GM21529 (cell line): ENCODE measurements at regions not wholly inside any gene's neighbourhood (a gene's known extent, or its start where the extent isn't known, plus 50 kb on each side); places are given as distances from the start of the nearest gene placed in this dataset.
"Not testable (repeated sequence)": the region's sequence is repeated elsewhere in the genome, so short reads cannot be mapped to it uniquely, and the experiment has no call there.

Source experiments
- ATAC-seq: cut with Tn5 transposase; IDR thresholded peaks from one replicate; pipeline ENCODE4 v1.9.1; 2021; ENCODE audit not compliant: unreplicated experiment

GRCh38 chr3:127443581-127444375 is 146.8 kb downstream of the TPRA1 start:
- ATAC-seq: no peak

DNA sequence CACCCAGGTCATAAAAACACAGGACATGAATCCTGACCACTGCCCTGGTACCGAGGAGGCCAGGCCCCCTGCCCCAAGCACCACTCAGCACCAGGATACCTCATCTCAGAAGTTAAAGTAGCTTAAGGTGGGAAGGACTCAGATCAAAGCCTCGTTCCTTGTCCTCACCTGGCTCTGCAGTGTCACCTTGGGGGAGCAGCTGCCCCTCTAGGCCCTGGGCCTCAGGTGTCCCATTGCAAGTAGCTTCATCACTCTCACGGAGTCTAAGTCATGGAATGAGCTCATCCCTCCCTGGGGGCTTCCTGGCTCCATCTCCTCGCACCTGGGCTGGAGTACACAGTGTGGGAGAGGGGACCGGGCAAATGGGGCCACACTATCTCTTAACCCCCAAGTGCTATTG is 148.0 kb downstream of the TPRA1 start:
- ATAC-seq: no peak

DNA sequence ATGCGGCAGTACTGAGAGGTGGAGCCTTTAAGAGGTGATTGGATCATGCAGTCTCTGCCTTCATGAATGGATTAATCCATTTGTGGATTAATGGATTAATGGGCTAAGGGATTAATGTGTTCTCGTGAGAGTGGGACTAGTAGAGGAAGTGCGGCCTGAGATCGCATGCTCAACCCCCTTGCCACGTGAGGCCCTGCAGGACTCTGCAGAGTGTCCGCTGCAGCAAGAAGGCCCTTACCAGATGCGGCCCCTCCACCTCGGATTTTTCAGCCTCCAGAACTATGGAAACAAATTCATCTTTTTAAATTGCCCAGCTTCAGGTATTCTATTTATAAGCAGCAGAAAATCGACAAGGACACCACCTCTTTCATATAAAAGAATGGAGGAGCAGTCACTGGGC is 148.8 kb downstream of the TPRA1 start:
- ATAC-seq: no peak

DNA sequence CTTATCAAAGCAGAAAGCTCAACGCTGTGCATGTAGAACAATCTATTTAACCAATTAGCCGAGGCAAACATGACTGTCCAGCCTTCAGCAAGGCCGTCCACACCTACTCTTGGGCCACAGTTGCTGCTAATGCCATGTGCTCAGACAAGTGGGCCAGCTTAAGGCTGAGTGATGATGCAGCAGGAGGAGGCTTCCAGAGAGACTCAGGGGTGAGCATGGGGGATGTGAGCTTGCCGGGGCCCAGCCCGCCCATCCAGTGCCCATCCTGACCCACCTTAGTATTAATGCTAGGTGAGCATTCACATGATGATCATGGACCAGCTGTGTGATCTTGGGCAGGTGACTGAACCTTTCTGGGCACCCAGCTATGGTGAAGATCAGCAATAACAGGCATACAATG is 150.1 kb downstream of the TPRA1 start:
- ATAC-seq: no peak

DNA sequence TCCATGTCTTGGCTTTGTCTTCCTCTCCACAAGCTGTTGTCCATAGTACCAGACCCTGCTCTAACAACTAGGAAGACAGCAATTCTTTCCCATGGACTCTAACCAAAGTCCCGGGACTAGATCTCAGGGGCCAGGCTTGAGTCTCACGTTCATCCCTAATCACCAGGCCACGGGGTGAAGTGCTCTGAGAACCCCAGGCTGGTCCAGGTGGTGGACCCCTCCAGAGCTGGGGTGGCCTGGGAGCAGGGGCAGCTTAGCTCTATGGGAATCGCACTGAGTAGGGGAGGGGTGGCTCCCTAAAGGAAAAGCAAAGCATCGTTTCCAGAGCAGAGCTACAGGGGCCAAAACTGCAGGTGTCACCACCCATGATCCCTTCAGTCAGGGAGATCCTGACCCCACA is 150.9 kb downstream of the TPRA1 start:
- ATAC-seq: no peak

DNA sequence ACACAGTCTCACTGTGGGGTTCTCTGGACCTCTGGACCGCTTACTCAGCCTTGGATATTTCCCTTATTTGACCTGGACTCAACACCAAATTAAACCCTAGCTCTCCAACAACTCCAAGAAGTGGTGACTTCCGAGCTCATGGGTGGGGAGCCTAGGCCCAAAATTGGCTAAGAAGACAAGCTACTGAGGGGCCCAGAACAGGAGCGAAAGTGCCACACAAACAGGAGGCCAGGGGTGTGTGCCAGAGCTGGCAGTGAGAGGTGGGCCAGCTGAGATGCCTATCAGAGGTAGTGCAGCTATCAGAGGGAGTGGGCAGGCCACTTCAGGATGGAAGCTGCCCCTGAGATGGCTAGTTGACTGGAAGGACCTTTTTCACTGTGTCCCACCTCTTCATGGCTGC is 151.1 kb upstream of the PRR20G start:
- no peak for ATAC-seq

DNA sequence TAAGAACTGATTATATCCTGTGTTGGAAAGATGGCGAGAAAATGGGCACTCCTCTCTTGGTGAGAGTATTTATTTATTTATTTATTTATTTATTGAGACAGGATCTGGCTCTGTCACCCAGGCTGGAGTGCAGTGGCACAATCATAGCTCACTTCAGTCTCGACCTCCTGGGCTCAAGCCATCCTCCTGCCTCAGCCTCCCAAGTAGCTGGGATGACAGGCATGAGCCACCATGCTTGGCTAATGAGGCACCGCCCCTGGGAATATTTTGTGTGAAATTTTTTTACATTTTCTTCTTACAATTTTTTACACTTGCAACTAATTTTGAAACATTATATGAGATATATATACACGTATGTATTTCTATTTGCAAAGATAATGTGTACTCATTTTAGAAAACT is 150.5 kb upstream of the PRR20G start:
- no peak for ATAC-seq

- not testable (repeated sequence) for ATAC-seq
Observed at GRCh38 chr3:127435299-127435698, 147.5 kb upstream of the PRR20G start.

DNA sequence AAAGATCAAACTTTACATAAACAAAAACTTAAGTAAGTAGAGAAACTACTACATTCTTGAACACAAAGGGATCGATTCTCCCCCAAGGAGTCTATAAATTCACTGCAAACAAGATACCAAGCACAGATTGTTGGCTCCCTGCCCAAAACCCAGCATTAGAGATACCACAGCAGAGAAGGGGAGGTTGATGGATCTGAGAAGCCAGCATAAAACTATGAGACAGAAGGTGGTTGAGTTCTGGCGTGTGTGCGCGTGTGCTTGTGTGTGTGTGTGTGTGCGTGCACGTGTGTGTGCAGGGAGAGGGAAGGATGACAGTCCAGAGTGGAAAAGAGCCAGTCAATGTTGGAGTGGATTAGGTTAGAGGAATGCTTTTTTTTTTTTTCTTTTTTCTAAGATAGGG is 143.2 kb upstream of the PRR20G start:
- no peak for ATAC-seq

GRCh38 chr3:127428344-127428997 is 140.6 kb upstream of the PRR20G start:
- ATAC-seq: no peak

- no peak for ATAC-seq
Observed at GRCh38 chr3:127427666-127428065, 139.8 kb upstream of the PRR20G start.

DNA sequence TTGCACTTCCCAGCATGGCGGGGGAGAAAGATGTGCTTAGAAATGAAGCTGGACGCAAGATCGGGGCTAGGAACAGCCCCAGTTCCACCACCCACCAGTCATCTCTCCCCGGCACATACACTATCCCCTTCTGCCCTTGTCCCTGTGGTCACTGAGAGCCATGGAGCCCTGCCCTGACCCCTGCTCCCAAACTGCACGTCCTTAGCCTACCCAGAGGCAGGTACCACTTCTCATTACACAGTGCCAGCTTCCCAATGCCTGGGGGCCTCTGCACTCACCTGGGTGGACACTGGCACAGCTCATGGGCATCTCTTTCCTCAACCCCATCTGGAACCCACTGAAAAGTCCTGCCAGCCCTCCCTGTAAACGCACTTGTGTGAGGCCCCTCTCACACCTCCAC is 139.3 kb upstream of the PRR20G start:
- no peak for ATAC-seq

DNA sequence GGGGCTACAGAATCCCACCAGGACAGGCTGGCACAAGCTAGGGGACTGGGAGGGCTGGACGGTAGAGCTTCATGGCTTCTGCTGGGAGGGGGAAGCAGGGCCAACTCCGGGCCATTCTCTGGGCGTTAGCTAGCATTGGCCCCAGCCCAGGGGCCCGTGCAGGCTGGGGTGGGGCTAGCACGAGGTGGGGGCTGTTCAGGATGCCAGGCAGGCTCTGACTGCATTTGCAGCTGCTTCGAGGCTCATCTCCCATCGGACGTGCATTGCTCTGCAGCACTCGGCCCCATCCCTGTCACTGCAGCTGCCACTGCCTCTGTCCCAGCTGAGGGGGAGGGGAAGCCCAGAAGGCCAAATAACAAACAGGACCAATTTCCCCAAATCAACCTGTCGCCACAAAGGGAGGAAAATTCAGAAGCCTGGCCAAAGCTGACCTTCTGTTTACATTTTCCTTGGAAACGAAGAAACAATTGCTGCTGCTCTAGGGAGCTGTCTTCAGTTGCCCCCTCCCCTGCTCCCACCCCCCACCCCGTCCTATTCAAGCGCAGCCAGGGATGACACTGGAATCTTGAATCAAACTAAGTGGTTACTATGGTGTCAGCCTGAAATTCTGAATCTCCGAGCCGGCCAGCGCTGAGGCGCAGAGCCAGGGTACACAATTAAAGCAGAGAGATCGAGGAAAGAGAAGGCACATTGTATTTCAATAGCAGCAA is 138.8 kb upstream of the PRR20G start:
- no peak for ATAC-seq

- ATAC-seq: no peak
Observed at GRCh38 chr3:127425505-127426443, 137.9 kb upstream of the PRR20G start.

GRCh38 chr3:127424766-127425504 is 137.1 kb upstream of the PRR20G start:
- ATAC-seq: no peak

DNA sequence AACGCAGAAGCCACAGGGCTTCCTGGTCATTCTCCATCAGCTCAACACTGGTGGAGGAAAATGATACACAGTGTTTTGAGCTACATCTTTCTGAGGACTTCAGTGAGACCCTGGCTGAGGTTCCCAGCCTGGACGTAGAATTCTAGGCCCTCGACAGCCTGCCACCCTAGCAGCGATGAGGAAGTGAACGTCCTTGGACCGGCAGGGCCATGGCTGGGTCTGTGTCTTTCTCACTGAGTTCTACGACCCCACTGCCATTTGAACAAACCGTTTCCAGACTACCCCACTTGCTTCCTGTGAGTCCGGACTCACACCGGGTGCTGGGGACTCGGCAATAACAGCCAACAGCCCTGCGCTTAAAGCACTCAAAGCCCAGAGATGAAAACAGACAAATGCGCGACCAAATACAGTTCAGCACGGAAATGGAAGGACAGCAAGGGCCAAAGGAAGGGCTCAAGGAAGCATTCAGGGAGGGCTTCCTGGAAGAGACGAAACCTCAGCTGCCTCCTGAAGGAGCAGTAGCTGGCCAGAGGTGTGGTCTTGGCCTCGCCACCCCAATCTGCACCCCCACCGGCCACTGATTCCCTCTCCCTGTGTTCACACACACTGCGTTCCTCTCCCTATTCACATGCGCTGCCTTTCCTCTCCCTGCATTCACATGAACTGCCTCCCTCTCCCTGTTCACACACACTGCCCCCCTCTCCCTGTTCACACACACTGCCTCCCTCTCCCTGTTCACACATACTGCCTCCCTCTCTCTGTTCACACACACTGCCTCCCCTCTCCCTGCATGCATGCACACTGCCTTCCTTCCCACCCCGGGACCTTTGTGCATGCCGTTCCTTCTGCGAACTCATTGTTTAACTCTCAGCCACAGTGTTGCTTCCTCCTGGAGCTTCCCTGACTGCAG is 136.3 kb upstream of the PRR20G start:
- no peak for ATAC-seq

- no peak for ATAC-seq
Observed at GRCh38 chr3:127422663-127423375, 135.0 kb upstream of the PRR20G start.

GRCh38 chr3:127421943-127422662 is 134.3 kb upstream of the PRR20G start:
- ATAC-seq: no peak
